Muscle of back (tissue), 3 donors: ENCODE measurements at regions not wholly inside any gene's neighbourhood (a gene's known extent, or its start where the extent isn't known, plus 50 kb on each side); places are given as distances from the start of the nearest gene placed in this dataset.

Experiments used
- DNase-seq, 3 donors: peaks; one replicate each; pipeline versions ENCODE4 v3.0.0 to v3.0.0-alpha.2; 2013

DNA sequence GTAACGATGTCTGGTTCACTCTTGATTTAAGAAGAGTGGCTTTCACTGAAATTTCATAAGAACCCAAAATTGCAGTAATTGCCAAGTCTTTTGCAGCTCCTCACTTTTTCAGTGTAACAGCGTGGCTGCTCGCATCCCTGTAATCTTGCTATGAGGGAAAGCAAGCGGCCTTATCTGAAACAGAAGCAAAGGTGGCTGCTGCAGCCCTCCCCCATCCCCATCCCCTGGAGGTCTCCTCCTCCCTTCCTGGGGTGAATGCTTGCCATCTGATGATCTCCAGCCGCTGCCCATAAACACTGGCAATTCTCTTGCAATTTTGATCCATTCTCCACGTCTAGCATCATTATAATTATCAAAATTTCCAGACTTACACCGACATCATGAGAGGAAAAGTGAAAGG lies 182.5 kb upstream of the ASIC2 start:
- DNase-seq, result no peak

DNA sequence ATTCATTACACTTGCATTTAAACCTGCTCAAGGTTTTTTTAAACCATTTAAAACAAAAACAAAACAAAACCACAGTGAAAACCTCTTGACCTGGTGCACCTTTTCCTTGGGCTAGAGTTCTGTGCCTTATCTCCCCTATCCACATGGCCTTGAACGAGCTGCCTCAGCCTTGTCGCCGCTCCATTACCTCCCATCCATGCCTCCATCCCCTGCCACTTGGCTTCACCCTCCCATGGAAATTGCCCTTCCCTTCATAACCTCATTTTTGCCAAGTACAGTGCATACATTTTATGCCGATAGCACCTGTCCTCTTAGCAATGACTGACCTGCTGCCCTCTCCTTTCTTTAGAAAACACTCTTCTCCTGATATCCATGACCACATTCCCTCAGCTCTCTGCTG lies 188.6 kb upstream of the ASIC2 start:
- no peak for DNase-seq

GRCh38 chr17:33482636-33483035 lies 189.5 kb upstream of the ASIC2 start:
- DNase-seq, result no peak

- DNase-seq, result no peak
These were observed 191.5 kb upstream of the ASIC2 start for GRCh38 chr17:33484559-33484958.

GRCh38 chr17:33486135-33486885 lies 193.2 kb upstream of the ASIC2 start:
- no peak for DNase-seq

- no peak for DNase-seq
These were observed 194.2 kb upstream of the ASIC2 start for GRCh38 chr17:33487187-33487879.

DNA sequence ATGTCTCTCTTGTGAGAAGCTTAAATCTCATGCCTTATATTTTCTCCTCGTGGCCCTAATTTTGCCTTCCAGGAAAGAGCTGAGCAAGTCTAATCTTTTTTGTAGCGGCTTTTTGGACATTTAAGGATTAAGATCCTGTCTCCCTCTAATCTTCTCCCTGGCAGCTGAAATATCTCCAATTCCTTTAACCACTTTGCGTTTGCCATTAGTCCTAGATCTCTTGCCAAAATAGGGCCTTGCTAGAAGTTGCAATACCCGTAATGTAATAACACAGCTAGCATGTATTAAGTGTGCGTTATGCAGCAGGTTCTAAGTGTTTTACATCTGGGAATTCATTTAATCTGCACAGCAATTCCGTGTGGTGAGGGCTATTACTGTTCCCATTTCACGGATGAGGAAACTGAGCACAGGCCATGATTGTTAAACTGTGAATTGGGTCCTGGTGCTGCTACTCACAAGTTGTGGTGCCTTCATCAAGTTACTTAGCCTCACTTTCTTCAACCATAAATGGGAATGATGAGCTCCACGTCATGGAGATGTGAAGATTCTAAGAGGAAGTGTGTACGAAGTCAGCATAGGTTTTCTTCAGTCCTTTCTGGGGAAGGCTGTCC lies 198.9 kb upstream of the ASIC2 start:
- DNase-seq, result no peak

- DNase-seq, result no peak
These were observed 199.7 kb upstream of the ASIC2 start for GRCh38 chr17:33492731-33493265.

GRCh38 chr17:33493566-33493965 lies 200.5 kb upstream of the ASIC2 start:
- no peak for DNase-seq

DNA sequence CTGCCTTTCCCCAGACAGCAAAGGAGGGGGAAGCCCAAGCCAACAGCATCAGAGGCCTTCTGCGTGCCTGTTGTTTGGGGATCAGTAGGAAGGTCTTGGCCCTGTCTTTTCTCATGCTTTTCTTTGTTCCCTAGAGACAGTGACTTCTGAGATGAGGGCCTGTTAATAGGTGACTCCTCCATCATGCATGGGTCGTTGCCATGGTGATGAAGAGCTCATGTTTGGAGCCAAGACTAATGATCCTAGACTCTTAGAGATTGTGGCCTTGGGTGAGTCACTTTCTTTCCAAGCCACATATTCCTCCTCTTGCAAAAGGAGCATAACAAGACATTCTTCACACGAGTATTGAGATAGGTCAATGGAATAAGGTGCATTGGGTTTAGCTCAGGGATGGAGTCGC lies 201.1 kb upstream of the ASIC2 start:
- peak in 1 of 3 donors; percentile 14 for DNase-seq

DNA sequence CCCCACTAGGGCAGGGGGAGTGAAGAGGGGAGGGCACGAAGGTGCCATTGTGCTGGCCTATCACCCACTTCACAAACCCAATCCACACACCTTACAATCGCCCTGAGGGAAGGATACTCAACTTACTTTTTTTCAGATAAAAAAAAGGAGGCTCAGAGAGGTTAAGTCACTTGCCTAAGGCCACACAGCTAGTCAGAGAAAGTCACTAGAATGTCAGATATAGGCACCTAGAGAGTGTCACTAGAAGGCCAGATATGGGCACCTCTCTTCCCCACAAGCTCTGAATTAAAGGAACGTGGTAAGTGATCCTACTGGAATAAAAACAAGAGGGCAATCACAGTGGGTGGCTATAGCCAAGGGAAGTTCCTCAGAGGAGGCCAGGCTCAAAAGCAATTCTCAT lies 204.5 kb upstream of the ASIC2 start:
- no peak for DNase-seq

DNA sequence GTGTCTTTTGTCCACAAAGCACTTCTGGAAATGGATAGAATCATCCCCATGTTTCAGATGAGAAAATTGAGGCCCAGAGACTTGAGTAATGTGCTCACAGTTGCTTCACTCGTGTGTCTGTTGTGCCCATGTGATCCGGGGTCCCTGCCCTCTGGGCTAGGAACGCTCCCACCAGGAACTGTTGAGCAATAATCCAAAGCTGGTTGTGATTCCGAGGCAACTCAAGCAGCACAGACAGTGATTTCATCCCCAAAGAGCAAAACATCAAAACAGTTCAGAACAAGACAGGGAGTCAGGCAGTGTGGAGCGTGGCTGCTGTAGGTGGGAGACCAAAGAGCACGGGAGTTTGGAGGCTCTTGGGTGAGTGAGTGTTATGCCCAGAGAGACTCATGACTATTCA lies 205.0 kb upstream of the ASIC2 start:
- DNase-seq, result no peak

DNA sequence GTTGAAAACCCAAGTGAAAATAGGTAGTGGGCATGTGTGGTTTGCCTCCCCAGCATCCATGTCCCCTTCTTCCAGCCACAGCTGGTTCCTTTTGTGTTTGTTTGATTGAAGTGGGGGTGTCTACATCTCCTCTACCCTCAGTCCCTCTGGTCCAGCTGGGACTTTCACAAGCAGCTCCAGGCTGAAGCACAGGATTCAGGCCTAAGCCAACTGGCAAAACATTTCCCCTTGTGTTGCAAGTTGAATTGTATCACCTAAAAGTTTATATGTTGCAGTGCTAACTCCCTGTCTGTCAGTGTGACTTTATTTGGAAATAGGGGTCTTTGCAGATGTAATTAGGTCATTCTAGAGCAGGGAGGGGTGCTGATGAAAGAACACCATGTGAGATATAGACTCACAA lies 205.9 kb upstream of the ASIC2 start:
- DNase-seq, result no peak

DNA sequence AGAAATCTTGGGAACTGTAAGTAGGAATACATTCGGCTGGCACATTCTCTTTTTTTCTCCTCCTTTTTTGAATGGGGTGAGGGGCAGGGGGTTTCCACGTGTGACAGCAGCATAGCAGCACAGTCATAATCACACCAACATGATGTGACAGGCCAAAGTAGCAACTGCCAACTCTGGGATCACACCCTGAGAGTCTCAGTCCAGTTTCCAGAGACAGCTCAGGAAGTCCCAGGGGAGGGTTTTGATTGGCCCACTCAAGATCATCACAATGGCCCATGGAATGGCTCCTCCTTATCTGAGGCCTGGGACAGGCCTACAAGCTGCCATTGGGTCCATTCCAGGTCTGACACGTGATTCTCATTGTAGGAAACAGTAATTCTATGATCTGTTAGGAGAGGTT lies 207.1 kb upstream of the ASIC2 start:
- DNase-seq, result peak in 2 of 3 donors; percentile 11 to 16

DNA sequence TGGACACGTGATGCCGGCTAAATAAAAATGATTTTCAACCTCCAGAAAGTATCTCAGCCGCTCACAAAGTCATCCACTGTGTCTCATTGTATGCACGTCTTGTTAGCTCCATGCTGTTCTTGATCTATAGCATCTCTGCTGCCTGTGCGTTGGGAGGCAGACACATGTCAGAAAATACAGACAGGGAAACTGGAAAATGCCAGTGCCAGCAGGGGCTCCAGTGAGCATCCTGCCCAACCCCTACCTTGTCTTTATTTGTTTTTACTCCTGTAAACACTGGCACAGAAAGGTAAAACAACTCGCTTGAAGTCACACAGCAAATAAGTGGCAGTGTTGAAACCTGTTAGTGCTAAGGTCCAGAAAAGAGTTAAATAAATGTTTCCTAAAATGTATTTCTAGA lies 208.1 kb upstream of the ASIC2 start:
- DNase-seq, result no peak

DNA sequence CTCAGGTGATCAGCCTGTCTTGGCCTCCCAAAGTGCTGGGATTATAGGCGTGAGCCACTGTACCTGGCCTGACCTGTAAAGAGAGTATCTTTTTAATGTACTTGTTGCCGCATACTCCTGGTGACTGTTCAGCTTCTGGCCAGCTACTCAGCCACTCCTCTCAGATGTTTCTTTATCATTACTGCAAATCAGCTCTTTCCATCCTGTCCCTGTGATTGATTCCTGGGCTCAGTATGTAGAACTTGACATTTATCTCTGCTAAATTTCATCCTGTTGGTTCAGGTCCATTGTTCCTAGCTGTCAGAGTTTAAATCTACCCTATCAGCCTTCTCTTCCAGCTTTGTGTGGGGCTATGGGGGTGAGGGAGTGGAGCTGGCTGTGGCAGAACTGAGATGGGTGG lies 211.5 kb upstream of the ASIC2 start:
- DNase-seq, result no peak

DNA sequence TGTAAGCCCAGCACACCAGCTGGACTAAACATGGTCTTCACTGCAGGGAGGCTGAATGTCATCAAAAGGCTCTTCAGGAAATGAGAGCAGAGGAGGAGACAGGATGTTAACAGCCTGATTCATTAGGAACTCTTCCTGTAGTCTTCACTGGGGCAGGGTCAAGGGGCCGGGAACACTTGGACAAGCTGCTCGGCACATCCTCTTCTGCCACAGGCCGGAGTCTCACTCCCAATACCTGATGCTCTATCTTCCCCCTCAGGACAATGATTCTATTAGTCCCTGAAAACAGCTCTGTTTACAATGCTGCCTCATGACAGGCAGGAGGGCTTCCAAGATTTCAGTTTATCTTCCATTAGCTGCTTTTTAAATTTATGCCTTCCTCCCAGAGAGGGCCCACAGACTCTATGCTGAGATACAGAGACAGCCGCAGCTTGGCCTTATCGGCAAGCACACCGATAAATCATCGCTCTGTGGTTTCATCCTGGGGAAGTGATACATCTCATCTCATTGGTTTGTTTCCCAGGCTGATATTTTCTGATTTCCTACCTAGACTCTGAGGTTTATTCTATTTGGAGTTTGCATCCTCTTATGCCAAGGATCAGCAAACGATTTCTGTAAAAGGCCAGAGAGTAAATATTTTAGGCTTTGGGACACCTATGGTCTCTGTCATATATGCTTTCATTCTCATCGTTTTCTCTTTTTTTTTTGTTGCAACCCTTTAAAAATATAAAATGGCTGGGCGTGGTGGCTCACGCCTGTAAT lies 214.0 kb upstream of the ASIC2 start:
- no peak for DNase-seq

DNA sequence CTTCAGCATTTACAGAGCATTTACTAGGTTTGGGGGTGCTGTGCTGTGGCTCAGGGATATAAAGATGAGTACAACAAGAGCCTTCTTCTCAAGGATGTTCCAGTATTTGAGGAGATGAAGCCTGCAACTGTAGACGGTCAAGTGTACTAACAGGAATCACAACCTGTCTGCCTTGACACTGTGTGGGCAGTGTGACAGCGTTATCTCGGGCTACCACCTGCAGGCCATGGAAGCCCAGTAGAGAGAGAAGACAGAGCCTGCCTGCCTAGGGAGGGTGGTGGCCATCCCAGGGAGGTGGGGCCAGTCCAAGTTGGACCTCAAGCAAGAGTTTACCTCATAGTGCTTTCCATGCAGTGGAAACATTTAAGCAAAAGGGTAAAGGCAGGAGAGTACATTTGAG lies 215.1 kb upstream of the ASIC2 start:
- no peak for DNase-seq

- DNase-seq, result no peak
These were observed 216.2 kb upstream of the ASIC2 start for GRCh38 chr17:33509331-33509730.

DNA sequence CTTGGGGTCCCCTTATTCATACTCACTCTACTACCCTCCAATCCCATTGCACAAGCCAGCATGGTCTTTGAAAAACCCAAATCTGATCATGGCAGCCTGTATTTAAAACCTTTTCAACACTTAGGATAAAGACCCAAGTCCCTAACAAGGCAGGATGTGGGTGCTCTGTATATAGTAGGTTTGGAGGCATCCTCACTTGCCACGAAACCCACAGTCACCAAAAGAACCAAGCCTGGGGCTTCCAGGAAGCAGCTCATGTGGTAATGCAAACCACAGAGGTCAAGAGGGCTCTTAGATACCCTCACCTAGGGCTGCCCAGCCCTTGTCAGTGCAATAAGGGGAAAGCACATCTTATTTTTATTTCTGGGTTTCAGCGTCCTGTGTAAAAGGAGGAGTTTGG lies 218.6 kb upstream of the ASIC2 start:
- no peak for DNase-seq

DNA sequence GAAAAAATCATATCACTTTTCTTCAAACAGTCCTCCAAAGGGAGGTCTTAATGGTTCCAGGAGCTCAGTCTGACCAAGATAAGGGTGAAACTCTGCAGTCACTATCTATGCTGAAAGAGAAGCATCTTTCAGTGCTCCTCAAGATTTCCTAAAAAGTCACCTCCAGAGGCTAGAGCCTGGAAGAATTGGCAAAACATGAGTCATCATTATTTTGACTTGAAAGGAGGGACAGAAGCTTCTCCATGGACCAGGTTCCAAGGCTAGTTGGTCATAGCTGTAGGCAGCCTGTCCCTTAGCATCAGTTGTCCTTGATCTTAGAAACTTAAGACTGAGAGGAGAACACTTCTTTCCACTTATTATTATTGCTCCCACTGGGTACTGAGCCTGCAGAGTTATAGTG lies 219.0 kb upstream of the ASIC2 start:
- no peak for DNase-seq

DNA sequence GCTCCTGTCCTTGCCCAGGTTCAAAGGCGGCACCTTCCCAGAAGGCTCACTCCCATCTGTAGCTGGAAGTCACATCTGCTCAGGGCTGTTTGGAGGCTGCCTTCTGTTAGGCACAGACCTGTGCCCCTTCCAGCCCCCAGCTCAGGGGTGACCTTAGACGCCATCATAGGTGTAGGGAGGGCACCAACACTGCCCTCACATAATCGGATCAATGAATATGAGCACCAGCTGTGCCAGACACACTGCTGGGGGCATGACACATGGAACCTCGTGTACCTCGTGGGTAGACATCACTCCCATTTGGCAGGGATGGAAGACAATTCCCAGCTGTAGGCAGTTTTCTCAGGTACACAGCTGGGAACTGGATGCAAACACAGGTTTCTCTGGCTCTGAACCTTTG lies 220.7 kb upstream of the ASIC2 start:
- DNase-seq, result no peak
